ENCODE measurements at regions not wholly inside any gene's neighbourhood (a gene's known extent, or its start where the extent isn't known, plus 50 kb on each side); places are given as distances from the start of the nearest gene placed in this dataset.

DNA sequence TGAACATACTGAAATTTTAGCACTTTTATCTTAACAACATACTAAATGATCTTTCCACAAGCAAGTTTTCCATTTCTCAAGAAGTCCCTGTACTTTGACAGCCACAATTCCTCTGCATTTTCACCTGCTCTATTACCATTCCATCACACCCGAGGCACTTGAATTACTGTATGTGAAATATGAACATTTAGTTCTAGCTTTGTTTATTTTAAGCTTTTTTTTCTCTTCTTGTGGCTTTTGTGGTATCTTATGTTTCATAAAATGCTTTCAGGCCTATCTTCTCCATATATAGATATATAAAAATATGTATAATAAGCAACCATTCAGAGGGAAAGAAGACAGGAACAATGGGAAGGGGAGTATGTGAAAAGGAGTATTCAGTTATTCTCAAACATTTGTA, 693.9 kb downstream of the SATB2 start:
- no peak for ATAC-seq
- DNase-seq: no peak
- intact Hi-C loops (cut with DNase I, micrococcal nuclease): no loop called here

DNA sequence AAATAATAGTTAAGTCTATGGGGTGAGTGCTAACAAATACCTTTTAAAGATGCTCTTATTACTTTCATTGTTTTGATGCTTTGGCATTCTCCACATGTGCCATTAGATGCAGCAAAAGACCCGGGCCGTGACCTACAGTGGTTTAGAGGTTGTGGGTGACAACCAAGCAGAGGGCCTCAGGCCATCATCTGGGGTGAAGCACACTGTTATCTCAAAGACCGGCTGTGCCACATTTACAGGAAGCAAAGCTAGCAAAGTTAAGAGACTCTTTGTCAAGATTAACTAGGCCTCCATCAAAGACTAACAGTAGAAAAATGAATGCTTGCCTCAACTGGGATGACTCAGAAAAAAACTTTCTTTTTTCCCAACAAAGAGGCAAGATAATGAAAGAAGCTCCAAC, 695.3 kb downstream of the SATB2 start:
- ATAC-seq: no peak
- intact Hi-C loops (cut with DNase I, micrococcal nuclease): no loop called here
- DNase-seq: no peak

DNA sequence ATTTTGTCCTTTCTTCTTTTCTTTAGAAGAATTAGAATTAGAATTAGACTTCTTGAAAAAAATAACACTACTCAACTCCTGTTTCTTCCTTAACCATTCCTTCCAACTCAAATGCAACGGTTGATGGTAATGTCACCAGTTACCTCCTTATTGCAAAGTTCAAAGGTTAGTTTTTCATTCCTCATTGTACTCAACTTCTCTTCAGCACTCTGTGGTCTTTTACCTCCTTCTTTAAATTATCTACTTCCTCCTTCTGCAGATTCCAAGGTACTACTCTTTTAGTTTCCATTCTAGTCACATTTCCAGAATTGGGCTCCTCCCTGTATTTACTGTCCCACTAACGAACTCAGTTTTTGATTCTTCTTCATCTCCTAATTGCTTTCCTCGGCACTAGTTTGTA, 700.7 kb downstream of the SATB2 start:
- DNase-seq (no peak), ATAC-seq (peak; percentile 94)
- intact Hi-C loops (cut with DNase I, micrococcal nuclease): no loop called here

DNA sequence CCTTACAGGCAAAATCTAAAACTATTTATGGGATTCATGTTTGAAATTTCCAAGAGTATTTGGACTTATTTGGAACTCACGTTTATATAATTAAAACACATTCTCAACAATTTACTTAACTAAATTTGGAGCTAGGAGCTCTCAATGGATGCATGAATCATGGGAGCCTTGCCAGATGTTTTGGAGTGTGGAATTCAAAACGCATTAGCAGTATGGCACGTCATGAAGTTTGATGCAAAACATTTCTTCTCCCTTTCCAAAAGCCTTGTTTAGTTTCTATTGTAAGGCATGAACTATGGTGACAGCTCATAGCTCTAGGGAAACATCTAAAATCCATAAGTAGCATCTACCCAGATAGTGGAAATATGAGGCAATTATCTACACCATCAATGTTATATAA, 701.6 kb downstream of the SATB2 start:
- no peak for DNase-seq
- intact Hi-C loops (cut with DNase I, micrococcal nuclease): no loop called here
- ATAC-seq: no peak

DNA sequence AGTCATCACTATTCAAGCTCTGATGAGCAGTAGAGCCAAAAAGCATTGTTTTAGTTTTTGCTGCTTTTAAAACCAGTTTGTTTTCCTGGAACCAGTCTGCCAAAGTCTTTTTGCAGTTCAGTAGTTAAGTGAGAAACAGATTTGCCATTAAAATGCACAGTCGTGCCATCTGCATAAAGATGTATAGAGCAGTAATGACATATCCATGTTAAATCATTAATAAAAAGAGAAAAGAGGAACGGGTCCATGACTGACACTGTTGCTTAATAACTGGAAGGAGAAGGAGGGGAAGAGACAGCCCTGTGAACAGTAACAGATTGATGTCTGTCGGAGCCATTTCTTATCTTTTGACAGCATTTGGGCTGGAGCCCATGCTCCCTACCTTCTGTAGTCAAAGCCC, 704.6 kb downstream of the SATB2 start:
- ATAC-seq (no peak), DNase-seq (no peak)
- intact Hi-C loops (cut with DNase I, micrococcal nuclease): no loop called here

DNA sequence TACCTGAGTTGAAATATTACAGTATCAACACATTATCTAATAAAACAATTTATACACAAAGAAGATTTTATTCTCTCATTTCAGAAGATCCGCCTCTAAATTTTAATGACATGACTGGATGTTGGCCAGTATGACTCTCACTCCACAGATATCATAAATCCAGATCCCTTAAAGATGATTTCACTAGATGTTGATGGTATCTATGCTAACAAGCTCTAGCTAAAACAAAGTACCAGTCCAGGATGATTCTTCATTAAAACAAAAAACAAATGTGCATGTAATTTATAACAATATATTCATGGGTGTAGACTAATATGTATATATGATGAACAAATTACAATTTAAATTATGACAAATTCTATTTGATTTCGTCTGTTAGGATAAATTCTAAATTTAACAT, 708.4 kb downstream of the SATB2 start:
- DNase-seq (no peak), ATAC-seq (no peak)
- intact Hi-C loops (cut with DNase I, micrococcal nuclease): no loop called here

DNA sequence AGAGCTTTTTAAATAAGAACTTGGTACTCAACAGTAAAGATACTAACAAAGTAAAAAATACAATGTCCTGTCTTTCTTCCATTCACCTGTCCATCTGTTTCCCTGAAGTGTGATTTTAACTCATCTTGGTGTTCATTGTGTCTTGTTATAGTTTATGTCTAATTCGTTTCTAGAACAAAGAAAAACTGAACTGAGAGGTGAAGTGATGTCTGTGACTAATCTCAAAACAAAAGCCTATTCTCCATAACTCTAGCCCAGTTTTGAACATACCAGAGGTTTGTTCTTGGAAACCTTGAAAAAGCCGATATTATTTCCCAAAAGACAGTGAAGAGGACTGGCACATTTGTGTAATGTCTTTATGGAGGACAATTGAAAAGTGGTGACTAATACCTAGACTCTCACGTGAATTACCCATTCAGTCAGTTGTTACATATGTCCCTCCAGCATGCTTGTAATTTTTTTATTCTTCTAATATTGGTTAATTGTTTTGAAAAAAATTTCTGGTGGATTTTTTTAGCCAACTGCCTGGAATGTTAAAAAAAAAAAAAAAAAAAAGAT, 725.8 kb downstream of the SATB2 start:
- intact Hi-C loops (cut with DNase I, micrococcal nuclease): no loop called here
- no peak for ATAC-seq
- no peak for DNase-seq

DNA sequence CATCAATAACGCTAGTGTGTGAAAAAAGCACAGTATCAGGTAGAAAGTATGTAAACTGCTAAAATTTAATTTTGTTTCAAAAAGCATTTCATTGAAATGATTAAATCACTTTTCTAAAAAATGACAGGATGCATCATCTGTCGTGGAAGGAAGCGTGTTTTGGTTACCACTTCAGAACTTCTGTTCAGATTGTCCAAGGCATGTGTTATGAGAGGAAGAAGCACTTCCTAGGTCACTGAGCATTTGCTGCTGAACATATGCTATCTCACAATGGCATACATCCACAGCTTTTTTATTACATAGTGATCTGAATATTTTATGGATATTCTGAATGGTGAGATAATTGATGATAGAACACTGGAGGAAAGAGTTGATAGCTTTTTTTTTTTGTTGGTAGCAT, 737.5 kb downstream of the SATB2 start:
- intact Hi-C loops (cut with DNase I, micrococcal nuclease): no loop called here
- no peak for ATAC-seq
- no peak for DNase-seq

DNA sequence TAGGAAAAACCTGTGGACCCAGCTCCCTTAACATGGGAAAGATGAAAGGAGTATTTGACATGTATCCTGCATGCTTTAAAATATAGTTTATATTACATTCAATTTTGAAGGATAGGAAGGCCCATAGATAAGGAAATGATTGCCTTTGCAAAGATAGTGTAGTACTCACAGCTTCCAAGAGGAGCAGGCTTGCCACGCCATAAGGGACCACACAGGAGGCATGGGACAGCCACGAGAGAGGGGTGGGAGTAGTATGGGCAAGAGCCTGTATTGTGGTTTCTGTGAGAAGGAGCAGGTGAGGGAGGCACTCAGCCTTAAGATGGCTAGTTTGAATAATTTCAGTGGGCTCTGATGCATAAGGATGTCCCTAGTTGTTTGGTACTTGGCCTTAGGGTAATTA, 740.3 kb downstream of the SATB2 start:
- DNase-seq (no peak), ATAC-seq (no peak)
- intact Hi-C loops (cut with DNase I, micrococcal nuclease): no loop called here

DNA sequence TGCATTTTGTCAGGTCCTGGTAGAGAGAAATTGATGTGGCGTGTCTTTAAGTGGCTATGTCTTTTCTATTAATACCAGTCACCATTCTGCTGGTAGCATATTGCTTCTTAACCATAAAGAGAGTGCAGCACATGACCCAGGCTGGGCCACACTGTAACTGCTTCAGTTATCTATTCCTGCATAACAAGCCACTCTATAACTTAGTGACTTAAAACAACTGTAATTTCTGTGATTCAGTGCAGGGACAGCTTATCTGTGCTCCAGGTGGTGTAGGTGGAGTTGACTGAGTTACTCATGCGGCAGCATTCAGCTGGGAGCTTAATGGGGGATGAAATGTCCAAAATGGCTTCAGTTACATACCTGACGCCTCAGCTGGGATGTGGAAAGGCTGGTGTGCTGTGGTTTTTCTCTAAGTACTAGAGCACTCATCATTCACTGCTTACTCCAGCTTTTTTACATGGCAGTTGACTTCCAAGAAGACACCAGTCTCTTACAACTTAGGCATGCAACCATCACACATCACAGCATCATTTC, 742.4 kb downstream of the SATB2 start:
- intact Hi-C loops (cut with DNase I, micrococcal nuclease): no loop called here
- ATAC-seq: peak; percentile 76
- no peak for DNase-seq

DNA sequence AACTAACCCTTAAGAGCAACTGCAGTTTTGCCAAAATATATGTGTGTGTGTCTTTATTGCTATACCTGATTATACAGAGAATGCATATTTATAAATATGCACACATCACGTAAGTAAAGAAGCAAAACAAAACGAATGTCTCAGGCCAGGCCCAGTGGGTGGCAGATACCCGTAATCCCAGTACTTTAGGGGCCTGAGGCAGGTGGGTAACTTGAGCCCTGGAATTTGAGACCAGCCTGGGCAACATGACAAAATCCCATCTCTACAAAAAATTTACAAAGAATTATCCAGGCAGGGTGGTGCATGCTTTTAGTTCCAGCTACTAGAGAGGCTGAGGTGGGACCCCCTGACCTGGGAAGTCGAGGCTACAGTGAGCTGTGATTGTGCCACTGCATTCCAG, 745.3 kb downstream of the SATB2 start:
- intact Hi-C loops (cut with DNase I, micrococcal nuclease): no loop called here
- no peak for ATAC-seq

DNA sequence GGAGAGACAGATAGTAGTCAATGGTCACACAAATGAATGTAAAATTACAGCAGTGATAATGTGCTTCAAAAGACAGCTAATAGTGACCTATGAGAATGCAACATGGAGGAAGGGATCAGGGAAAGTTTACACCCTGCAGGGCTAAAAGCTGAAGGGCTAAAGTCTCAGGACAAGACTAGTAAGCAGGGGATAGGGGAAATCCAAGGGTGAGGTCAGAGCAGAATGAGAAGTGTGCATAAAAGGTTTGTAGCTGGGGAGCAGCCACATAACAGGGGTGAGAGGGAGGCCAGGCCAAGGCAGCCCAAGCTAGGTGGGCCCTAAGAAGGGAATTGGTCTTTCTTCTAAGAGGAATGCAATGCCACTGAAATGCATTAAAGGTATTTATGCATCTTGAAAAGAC, 746.3 kb downstream of the SATB2 start:
- ATAC-seq: peak; percentile 15

More for the DNA sequence above, 745.3 kb downstream of the SATB2 start:
- DNase-seq: no peak

DNA sequence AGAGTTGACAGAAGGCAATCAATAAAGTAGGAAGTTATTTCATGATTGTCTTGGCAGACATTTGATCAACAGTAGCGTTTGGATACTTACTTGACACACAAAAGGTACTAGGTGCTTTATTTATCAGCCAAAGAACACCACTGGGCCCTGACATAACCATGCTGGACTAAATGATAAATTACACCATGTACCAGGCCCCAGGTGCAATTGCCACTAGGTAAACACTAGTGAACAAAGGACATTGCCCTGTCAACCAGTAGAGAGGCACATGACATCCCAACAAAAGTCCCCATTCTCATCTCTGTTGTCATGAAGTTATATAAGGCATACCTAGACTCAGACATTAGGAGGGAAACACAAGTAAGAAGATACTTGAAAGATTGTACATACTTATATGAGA, 747.2 kb downstream of the SATB2 start:
- intact Hi-C loops (cut with DNase I, micrococcal nuclease): no loop called here
- ATAC-seq: peak; percentile 40
- DNase-seq: no peak

More for the DNA sequence above, 746.3 kb downstream of the SATB2 start:
- intact Hi-C loops (cut with DNase I, micrococcal nuclease): no loop called here
- no peak for DNase-seq

DNA sequence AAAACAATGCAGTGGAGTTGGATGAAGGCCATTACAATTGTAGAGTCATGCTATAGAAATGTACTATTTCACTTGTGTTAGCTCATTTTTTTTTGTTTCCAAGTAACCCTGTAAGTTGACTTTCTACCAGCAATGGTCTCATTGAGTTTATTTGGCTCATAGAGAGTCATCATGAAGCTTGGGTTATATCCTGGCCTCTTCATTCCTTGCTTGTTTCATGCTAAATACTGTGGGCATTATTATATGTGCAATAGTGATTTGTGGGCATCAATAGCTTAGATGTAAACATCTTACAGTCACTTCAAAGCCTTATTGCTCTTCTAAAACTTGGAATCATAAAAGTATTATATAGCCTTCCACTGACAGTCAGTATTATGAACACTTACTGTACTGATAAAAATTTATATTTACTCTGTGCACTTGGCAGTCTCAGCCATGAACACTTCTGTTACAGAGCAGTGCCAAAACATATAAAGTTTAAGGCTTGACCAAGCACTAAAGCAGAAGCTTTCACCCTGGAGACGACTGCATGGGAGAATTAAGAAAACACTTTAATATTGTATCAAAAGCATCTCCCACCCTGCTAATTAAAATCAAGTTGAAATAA, 751.2 kb downstream of the SATB2 start:
- DNase-seq (no peak), ATAC-seq (peak; percentile 85)
- intact Hi-C loops (cut with DNase I, micrococcal nuclease): no loop called here

DNA sequence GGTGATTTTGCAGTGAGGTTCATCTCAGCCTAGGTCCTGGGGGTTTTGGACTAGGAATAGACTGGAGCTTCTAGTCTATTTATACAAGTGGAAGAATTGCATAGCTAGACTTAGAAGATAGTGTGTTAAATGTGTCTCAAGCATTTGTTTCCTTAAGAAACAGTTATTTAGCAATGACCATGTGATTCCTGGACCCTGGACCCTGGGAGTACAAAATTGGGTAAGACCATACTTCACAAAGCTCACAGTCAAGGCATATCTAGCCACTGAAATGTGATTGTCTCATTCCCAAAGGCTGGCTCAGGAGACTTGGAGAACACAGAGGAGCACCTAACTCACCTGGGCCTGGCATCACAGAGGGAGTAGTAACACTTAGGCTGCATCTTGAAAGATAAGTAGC, 754.5 kb downstream of the SATB2 start:
- intact Hi-C loops (cut with DNase I, micrococcal nuclease): no loop called here
- peak; percentile 20 for ATAC-seq
- no peak for DNase-seq

DNA sequence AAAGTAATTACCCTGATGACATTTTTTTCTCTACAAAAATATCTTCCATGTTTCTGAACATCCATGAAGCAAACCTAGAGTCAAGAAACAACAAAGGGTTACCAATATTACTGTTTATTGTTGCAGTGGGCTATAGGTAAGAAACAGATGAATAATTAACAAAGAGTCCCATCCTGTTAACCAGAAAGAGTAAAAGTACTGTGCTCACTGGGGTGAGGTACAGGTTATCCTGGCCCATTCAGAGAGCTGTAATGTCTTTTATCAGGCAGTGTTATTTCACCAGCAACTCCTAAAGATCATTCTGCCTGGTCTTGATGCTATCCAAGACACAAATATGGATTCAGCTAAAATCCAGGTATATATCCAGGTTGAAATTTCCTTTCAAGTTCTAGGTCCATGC, 754.9 kb downstream of the SATB2 start:
- ATAC-seq: peak; percentile 55
- no peak for DNase-seq
- intact Hi-C loops (cut with DNase I, micrococcal nuclease): no loop called here

DNA sequence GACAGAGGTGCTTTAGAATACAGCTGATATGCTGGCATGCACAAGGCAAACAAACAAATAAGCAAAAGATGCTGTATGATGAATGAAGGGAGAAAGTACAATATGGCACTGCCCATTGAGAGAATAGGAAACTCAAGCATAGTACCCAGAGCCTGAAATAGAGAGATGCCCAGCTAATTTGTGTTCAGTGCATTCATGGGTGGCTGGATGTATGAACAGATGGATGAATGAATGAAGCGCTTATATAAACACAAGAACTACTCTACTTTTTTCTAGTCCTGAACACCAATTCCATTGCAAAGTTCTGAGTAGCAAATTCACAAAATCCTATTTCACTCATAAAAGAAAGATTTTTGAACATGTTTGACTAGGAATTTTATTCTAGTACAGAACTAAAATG, 756.3 kb downstream of the SATB2 start:
- intact Hi-C loops (cut with DNase I, micrococcal nuclease): no loop called here
- no peak for DNase-seq
- no peak for ATAC-seq

DNA sequence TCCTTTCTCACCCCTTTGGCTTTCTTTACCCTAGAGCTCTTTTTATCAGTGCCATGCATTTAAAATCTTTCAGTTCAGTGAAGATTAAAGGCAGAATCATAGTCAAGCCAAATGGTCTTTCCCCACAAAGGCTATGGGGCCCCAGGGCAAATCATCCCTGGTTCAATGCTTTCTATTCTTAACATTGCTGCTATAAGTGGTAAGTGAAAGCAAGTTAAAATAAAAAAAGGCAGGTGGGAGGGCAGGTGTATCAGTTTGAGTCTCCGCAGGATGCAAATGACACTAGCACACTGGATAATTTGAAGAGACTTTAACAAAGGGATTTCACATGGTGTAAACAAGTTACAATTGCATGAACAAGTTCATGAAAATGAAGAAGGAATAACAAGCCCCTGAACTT, 757.4 kb downstream of the SATB2 start:
- no peak for ATAC-seq
- no peak for DNase-seq
- intact Hi-C loops (cut with DNase I, micrococcal nuclease): no loop called here

DNA sequence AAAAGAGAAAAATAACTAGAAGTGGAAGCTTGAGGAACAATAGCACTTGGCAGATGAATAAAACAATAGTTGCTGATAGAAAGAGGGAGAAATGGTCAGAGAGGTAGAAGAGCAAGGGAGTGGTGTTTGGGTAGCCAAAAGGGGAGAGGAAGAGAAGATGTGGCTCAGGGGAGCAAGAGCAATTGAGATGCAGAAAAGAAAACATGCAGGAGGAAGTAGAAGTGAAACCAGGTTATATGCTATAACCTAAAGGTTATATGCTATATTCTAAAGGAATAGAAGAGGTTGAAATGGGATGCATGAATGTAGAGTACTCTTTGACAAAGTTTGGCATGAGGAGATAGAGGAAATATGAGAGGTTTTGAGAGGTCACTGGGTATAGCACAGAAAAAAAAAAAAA, 759.5 kb downstream of the SATB2 start:
- DNase-seq (no peak), ATAC-seq (peak; percentile 37)
- intact Hi-C loops (cut with DNase I, micrococcal nuclease): no loop called here

DNA sequence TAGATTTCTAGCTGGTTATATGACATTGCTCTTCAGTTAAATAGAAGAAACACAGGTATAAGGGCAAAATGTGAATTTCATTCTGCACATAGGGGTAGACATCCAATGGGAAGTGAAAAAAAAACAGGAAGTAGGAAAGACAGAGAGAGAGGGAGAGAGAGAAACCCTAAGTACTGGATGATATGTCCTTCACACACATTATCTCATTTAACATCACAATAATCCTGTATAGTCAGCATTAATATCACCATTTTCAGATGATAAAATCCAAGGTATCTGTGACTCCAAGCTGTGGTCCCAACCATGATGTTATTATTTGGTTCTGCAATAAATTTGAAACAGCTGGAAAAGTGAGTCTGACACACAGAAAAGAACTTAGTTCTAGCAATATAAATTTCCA, 759.9 kb downstream of the SATB2 start:
- DNase-seq (no peak), ATAC-seq (no peak)
- intact Hi-C loops (cut with DNase I, micrococcal nuclease): no loop called here

DNA sequence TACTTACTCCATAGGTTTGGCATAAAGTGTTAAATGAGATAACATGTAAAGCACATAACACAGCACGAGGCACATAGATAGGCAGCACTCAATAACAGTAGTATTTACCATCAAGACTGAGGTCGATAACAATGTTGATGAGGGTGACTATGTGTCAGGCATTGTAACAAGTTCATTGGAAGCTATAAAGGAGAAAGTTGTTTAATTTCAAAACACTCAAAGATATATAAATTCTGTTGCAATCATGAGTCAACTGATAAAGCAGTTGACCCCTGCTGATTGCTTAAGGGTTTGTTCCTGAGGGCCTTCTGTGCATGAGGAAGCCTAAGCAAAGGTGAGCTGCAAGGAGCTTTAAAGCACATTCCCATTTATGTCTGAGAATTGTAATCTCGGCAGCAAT, 760.5 kb downstream of the SATB2 start:
- no peak for DNase-seq
- intact Hi-C loops (cut with DNase I, micrococcal nuclease): no loop called here
- ATAC-seq: peak; percentile 75
